HepG2 (cell line): ENCODE measurements at regions not wholly inside any gene's neighbourhood (a gene's known extent, or its start where the extent isn't known, plus 50 kb on each side); places are given as distances from the start of the nearest gene placed in this dataset.

Experiments
- NCOA5 ChIP-seq: sonication (generic); formaldehyde crosslinking; IDR thresholded peaks from 2 replicates; pipeline ENCODE4 v1.4.0; 2020; ENCODE audit warnings: missing genetic modification reagents
- POLR2A ChIP-seq, 2 experiments: IDR thresholded peaks; 2 replicates each; pipeline ENCODE4 v1.6.1; 2011; ENCODE audit warnings: low read depth in 2 of 2, low read length in 2 of 2, mild to moderate bottlenecking in 1 of 2, moderate library complexity in 1 of 2; ENCODE audit not compliant: insufficient read depth in 1 of 2
- RFX5 ChIP-seq: IDR thresholded peaks from 2 replicates; pipeline ENCODE4 v1.6.1; 2011; ENCODE audit warnings: low read depth, low read length, improper control_type of control experiment
- SP4 ChIP-seq: sonication (generic); formaldehyde crosslinking; IDR thresholded peaks from 2 replicates; pipeline ENCODE4 v1.8.1; 2023; ENCODE audit warnings: mild to moderate bottlenecking, missing genetic modification reagents
- ZKSCAN8 ChIP-seq: IDR thresholded peaks from 2 replicates; pipeline ENCODE4 v1.6.1; 2016; ENCODE audit warnings: borderline replicate concordance, missing genetic modification reagents, missing compliant biosample characterization

- TF ChIP-seq ZKSCAN8: no peak
- TF ChIP-seq SP4 (CRISPR knock-in tag): no peak
- no peak for TF ChIP-seq RFX5
- TF ChIP-seq NCOA5: no peak
- TF ChIP-seq POLR2A (IDR thresholded peaks at IDR 0.05; ENCODE audit: insufficient read depth in 1 of 2, low read depth in 2 of 2, low read length in 2 of 2): no peak
Measured at GRCh38 chr18:37742436-37742835, 176.8 kb upstream of the CELF4 start.
